Stimulated activated CD4-positive, alpha-beta T cell treated with anti-CD3 and anti-CD28 coated beads, Interleukin-4, amount 100 ng/mL, for 48 hours (primary cell): ENCODE measurements at regions not wholly inside any gene's neighbourhood (a gene's known extent, or its start where the extent isn't known, plus 50 kb on each side); places are given as distances from the start of the nearest gene placed in this dataset.
"Not testable (repeated sequence)": the region's sequence is repeated elsewhere in the genome, so short reads cannot be mapped to it uniquely, and the experiment has no call there.

ENCODE experiments used
- DNase-seq, 2 donors: peaks; one replicate each; pipeline ENCODE4 v3.0.0-alpha.2; 2020; ENCODE audit warnings: low read depth in 2 of 2

DNA sequence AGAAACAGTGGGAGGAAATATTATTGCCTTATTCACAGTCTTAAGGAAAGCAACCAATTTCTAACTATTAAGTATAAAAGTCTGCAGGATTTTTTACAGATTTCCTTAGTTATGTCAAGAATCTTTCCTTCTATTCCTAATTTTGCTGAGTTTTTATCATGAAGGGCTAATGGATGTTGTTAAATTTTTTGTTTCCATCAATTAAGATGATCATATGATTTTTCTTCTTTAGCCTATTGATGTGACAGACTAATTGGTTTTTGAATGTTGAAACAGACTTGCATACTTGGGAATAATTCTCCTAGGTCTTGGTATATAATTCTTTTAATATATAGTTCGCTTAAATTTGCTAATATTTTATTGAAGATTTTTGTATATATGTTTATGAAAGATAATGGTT lies 569.1 kb upstream of the KCND2 start:
- DNase-seq, result no peak

DNA sequence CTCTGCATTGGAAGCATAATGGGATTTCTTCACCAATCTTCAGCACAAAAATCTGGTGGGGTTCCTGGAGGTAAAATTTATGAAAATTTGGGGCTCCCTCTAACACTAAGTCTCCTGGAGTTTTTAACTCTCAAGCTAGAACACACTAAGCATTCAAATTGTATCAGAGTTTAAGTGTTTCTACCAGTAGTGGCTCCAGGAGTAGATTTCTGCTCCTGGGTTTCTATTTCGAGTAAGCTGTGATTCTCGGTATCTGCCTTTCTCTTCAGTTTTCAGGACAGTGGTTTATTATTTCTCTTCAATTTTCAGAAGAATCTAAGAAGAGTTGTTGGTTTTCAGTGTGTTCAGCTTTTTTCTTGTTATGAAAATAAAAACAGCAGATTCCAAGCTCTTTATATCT lies 566.4 kb upstream of the KCND2 start:
- DNase-seq, result no peak

DNA sequence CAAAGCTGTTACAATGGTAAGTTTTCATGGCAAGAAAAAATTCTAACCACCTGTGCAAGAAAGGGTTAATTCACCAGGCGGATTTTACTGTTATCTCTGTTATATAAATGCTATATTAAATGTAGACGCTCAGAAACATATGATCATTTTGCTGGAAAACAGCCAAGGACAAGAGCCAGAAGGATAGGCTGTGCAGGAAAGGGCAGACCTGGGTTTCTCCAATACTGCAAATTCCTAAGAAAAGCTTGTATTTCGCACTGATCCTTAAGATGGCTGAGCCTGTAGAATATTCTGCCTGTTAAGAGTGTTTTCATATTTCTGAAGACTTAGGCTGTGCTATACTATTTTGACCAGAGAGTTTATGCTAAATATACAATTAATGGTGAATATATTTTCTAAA lies 564.1 kb upstream of the KCND2 start:
- no peak for DNase-seq

DNA sequence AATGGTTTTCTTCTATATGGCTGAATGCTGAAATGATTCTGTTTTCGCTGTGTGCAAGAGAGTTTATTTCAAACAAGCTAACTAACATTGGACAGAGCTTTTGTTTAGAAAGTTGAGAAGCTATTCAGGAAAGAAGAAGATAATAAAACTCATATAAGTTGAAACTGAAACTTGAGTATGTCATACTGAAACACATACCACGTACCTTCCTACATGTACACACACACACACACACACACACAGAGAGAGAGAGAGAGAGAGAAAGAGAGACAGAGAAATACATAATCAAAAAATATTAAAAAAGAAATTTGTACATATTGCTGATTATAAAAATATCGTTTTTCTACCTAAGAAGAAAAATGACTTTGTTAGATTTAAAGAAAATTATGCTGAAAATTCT lies 561.9 kb upstream of the KCND2 start:
- DNase-seq, result no peak

DNA sequence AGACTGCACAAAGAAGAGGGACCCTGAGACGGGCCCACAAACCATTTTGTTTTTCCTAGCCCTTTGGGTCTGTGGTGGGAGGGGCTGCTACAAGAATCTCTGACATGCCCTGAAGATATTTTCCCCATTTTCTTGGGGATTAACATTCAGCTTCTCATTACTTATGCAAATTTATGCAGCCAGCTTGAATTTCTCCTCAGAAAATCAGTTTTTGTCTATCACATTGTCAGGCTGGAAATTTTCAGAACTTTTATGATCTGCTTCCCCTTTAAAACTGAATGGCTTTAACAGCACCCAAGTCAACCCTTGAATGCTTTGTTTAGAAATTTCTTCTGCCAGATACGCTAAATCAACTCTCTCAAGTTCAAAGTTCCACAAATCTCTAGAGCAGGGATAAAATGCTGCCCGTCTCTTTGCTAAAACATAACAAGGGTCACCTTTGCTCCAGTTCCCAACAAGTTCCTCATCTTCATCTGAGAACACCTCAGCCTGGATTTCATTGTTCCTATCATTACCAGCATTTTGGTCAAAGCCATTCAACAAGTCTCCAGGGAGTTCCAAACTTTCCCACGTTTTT lies 560.0 kb upstream of the KCND2 start:
- DNase-seq, result no peak

DNA sequence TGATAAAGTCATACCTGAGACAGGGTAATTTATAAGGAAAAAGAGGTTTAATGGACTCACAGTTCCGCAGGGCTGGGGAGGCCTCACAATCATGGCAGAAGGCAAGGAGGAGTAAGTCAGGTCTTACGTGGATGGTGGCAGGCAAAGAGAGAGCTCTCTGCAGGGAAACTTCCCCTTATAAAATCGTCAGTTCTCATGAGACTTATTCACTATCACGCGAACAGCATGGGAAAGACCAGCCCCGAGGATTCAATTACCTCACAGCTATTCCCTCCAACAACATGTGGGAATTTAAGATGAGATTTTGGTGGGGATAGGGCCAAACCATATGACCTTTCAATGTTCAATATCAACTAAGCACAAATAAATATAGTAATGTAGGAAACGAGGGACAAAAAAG lies 559.4 kb upstream of the KCND2 start:
- DNase-seq, result no peak

DNA sequence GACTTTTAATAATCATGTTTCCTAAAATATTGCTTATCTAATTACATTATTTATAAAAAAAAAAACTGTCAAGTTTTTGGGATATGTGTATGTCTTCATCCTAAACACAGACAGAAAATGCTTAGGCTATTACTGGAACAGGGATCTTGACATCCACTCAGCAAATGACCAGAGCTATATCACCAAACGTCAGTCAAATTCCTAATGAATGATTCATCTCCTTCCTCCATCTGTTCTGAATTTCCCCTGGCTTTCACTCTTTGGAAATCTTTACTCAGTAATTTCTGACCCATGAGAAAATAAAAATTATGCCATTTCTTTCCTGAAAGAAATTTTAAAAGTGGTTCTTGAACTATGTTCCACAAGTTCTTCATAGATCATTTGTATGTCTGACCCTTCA lies 552.4 kb upstream of the KCND2 start:
- DNase-seq, result no peak

DNA sequence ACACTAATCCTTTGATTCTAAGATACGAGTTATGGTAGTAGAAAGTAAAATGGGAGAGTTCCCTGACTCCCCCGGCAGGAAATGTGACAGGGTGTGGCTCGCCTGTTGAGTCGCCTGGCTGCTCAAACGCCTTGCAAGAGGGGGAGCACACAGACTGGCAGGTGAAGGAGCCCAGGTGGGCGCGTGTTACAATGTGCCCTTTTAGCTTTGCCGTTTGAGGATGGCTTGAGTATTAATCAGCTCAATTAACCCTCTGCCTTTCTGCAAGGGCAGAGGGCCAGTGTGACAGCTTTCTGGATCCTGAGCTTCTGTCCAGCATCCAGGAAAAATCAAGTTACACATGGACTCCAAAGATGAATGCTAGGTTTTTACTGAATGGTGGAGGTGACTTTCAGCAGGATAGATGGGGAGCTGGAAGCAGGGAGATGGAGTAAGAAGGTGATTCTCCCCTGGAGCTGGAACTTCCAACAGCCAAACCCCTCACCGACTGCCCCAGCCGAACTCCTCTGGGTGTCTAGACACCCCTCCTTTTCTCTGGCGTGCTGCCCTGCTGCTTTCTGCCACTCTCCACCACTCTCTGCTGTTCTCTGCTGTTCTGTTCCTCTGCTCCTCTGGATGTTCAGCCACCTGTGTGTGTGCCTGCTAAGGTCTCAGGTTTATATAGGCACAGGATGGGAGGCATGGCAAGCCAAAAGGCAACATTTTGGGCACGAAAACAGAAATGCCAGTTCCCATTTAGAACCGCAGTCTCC lies 548.8 kb upstream of the KCND2 start:
- no peak for DNase-seq

DNA sequence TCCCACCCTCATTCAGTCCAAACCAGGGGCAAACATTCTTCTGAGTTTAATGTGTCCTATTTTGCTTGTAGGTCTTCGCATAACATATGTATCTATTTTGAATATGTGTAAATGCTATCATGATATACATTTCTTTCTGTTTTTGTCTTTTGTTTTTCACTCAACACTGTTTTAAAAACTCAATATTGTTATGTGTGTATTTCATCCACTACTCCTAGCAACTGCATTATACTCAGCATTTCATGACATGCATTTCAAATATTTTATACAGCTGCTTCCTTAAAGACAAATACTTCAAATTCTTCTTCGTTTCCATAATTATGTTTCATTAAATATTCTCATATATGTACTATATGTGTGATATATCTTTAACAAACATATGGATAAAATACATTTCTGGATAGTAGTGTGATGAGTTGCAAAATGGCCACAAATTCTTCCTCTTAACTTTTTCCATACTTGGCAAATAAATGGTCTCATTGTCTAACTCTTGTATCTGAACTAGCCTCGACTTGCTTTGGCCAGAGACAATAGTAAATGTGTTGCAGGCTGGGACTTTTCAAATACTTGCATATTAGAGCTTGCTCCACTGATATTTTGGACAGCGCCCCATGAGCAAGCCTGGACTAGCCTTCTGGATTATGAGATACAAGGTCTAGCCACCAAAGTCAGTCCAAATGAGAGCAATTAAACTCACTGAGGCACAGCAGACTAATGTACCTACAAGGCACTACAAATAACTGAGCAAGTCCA lies 539.7 kb upstream of the KCND2 start:
- DNase-seq, result no peak

DNA sequence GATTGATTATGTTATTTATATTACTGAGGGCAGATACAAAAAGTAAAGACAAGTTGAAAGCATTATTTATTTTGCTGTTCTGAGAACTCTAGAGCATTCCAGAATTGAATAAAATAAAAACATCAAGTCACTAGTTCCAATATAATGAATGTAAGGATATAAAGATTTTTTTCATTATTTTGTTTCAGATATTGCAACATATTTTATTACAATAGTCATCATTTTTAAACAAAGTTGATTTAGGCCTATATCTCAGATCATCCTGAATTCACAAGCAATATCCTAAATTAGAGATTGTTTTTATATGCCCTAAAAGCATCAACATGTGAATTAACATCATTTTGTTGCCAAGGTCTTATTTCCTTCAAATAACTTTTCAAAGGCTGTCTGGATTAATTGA lies 535.6 kb upstream of the KCND2 start:
- DNase-seq, result no peak

DNA sequence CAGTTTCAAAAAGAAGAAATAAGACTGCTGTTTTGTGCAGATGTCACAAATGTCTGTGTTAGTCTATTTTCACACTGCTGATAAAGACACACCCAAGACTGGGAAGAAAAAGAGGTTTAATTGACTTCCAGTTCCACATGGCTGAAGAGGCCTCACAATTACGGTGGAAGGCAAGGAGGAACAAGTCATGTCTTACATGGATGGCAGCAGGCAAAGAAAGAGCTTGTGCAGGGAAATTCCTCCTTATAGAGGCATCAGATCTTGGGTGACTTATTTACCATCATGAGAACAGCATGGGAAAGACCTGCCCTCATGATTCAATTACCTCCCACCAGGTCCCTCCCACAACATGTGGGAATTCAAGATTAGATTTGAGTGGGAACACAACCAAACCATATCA lies 527.7 kb upstream of the KCND2 start:
- not testable (repeated sequence) for DNase-seq

DNA sequence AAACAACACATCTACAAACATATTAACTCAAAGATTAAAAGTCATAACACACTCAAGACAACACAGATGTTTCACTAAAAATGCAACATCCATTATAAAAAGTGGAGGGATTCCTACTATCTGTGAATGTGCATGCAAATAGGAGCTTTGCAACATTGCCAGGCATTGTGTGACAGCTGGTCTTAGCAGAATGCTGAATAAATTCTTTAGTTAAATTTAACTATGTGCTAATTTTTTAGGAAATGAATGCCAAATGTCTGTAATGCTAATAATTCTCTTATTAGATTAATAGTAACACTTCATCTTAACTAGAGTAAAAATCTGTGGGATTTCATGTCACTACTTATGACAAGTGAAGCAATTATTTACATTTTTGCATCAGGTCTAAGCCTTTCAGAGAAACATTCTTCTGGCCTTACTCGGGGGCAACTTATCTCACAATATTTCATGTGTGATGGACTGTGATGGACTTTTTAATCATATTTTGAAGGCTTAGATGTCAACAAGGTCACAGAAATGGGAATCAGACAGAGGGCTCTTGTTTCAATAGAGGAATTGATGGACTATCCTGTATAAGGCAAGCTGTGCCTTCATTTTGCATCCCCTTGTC lies 524.6 kb upstream of the KCND2 start:
- no peak for DNase-seq

DNA sequence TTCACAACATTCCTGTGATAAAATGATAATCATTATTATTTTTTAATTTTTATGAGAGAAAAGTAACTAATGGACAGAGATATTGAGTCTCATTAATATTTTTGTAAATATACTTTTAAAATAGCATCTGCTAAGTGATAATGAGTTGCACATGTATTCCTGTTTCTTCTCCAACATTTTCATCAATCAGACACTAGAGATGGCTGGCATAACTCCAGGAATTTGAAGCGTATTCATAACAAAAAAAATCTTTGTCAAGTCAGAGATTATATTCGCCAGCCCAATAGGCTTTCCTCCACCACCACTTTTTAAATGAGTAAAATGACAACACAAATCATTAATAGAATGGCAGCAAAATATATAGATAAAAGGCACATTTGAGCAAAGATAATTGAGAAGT lies 524.0 kb upstream of the KCND2 start:
- no peak for DNase-seq

DNA sequence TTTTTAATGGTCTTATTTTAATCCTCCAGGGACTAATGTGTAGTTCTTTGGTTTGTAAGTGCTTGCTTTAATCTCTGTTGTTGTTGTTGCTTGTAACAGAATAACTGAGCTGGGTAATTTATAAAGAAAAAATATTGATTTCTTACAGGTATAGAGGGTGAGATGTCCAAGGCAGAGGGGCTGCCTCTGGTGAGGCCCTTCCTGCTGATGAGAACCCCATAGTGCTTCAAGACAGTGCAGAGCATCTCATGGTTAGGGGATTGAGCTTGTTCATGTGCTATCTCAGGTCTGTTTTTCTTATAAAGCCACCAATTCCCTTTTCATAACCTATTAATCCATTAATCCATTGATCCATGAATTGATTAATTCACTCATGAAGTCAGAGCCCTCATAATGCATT lies 516.3 kb upstream of the KCND2 start:
- DNase-seq, result no peak

DNA sequence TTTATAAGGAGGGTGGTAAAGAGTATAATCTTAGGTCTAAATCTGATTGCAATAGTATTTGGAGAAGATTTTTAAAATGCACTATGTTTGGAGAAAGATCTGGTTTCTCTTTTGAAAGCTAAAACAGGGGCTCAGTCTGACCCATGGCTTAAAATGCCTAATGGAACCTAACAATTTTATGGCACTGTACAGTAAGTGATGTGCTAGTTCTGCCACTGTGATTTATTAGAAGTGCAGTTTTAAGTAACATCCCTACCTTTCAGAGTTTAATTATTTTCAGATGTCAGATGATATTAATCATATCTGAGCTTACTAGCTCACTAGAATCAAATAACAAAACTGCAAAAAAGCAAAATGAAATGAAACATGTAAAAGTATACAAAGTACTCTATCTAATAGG lies 514.7 kb upstream of the KCND2 start:
- no peak for DNase-seq

DNA sequence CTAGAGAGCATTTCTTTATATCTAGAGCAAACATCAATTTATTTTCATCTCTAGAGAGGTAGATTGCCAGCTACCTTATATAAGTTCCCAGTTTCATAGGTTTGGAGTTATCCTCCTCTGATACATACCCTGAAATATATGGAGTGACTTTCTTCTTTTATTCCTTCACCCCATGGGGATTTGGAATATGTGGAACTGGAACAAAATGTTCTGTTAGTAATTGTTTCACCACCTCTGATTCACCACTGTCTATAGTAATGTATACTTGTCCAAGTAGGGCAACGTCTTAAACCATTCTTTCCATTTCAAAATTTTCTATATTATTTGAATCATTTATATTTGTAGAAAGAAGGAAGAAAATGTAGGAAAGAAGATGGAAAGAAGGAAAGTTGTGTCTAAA lies 511.2 kb upstream of the KCND2 start:
- no peak for DNase-seq

DNA sequence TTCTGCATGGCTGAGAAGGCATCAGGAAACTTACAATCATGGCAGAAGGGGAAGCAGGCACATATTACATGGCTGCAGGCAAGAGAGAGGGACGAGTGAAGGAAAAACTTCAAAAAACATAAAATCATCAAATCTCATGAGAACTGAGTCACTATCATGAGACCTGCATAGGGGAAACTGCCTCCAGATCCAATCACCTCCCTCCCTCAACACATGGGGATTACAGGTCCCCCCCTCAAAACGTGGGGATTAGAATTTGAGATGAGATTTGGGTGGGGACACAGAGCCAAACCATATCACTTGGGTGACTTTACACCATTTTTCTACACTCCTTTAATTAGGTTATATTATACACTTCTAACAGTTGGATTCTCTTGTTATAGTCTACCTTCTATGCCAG lies 490.7 kb upstream of the KCND2 start:
- DNase-seq, result no peak

DNA sequence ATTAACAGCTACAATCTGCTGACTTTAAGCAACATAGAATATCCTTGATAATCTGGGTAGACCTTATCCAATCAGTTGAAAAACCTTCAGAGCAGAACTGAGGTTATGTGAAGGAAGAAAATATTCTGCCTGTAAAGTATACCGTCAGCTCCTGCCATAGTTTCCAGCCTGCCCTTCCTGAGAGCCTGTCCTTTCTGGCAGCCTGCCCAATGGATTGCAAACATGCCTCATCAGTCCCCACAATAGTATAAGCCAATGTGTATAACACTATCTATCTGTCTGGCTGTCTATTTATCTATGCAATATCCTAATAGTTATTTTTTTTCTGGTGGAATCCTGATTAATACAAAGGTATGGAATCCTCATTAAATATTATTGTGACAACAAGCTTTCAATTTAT lies 489.2 kb upstream of the KCND2 start:
- DNase-seq, result no peak

DNA sequence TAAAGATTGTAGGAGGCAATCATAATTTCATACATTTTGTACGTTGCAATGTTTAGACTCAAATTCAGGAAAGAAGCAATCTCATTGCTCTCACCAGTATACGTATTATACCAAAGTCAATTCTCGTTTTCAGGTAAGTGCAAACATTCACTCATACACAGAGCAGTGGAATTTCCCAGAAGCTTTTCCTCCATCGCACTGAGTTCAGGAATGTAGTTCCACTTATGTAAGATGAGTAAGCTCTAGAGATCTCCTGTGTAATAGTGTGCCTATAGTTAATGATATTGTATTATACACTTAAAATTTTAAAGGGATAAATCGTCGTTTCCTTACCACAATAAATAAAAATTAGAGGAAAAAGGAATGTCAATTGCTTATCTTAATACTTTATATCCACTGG lies 470.8 kb upstream of the KCND2 start:
- no peak for DNase-seq

DNA sequence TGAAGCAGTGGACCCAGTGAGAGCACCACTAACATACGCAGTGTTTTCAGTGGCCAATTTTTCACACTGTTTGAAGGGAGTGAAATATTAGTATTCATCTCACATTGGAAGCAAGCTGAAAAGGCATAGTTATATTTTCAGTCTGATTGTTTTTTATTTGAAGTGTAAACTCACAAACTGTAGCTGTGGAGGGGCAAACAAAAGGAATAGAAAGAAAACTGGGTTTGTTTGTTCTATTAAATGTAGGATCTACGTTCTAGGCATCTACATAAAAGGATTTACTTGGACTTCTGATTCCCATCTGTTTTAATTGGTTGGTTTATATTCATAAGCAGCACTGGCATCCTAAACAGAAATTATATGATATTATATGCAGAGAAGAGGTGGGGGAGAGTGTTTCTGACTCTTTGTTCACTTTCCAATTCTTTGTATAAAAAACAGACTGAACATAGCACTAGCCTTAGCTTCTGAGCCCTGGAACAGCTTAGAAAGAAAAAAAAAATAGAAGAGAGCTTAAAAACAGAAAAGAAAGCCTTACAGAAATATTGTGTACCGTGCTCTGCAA lies 447.8 kb upstream of the KCND2 start:
- no peak for DNase-seq

DNA sequence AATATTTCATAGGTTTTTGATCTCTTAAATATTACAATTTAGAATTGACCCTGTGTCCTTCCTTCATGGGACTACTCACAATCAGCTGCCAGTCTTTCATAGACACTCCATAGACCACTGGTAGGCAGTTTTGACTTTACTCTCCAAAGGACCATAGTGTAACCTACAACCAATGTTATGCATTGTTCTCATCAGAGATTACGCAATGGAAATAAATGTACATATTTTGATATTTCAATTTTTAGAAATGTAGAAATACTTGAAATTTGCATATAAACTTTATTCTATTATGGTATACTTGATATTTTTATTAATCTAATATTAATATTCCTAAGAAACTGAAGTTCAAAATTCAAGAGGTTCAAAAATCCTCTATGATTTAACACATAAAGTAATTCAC lies 446.4 kb upstream of the KCND2 start:
- no peak for DNase-seq

DNA sequence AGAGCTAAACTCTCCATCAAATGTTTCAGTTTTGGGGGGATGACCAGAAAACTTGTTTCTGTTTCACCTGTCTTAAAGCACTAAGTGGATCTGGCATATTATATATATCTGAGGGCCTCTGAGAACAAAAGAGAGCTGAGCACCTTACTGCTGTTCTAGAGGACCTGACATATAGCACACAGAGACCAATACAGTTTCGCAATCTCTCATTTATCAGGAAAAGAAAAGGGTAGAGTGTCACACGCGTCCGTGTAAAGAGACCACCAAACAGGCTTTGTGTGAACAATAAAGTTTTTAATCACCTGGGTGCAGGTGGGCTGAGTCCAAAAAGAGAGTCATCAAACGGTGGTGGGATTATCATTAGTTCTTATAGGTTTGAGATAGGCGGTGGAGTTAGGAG lies 434.5 kb upstream of the KCND2 start:
- DNase-seq, result no peak

DNA sequence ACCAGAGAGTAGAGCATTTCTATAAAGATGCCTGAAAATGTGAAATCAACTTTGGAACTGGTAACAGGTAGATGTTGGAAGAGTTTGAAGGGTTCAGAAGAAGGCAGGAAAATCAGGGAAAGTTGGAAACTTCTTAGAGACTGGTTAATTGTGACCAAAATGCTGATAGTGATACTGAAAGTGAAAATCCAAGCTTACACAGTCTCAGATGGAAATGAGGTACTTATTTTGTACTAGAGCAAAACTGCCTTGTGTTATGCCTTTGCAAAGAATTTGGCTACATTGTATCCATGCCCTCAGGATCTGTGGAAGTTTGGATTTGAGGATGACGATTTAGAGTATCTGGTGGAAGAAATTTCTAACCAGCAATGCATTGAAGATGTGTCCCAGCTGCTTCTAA lies 430.6 kb upstream of the KCND2 start:
- no peak for DNase-seq
